K562 (cell line): ENCODE measurements at regions not wholly inside any gene's neighbourhood (a gene's known extent, or its start where the extent isn't known, plus 50 kb on each side); places are given as distances from the start of the nearest gene placed in this dataset.

Experiments used
- ATAC-seq: fragments of 200-7000 bp; cut with Tn5 transposase; 3 replicates; pipeline ENCODE4 v1.9.1; 2020; ENCODE audit warnings: moderate library complexity
- BruUV-seq: library from RNA; stranded (reverse); fragments of 400-500 nt; replicated peaks from 2 replicates; lab custom pipeline; 2021; lab: Mats Ljungman, UMichigan
- CTCF ChIA-PET: fragments of 300-600 bp; formaldehyde crosslinking; extraction: SDS; loops from one replicate; lab custom pipeline; 2021; ENCODE audit warnings: low intra/inter-chr PET ratio; lab: Yijun Ruan, JAX
- POLR2A ChIA-PET: fragments of 300-600, 350-650 bp; sonication (Branson Sonifier 250); formaldehyde crosslinking; extraction: SDS; loops from one replicate; lab custom pipeline; 2021; ENCODE audit warnings: antibody characterized with exemption, inconsistent platforms; lab: Yijun Ruan, JAX
- DNase-seq, 4 experiments: peaks; one replicate each; pipeline versions ENCODE4 v3.0.0 to v3.0.0-alpha.2; 2011 to 2018; ENCODE audit warnings: low spot score in 3 of 4, mixed read lengths in 3 of 4; ENCODE audit errors: extremely low read depth in 1 of 4
- FAIRE-seq: peaks from 2 replicates; lab custom pipeline; 2011; peaks lifted over from hg19 to GRCh38; lab: Jason Lieb, UNC
- H2AFZ ChIP-seq: 2 replicates; pipeline ENCODE4 v1.6.0; 2011; ENCODE audit warnings: low read depth, low read length, control low read depth, inconsistent platforms
- H3K27ac ChIP-seq: fragments of 200-600 bp; 3 replicates; pipeline ENCODE4 v1.8.0; 2011; ENCODE audit warnings: low read depth, mild to moderate bottlenecking, control low read depth, inconsistent platforms, low read length, moderate library complexity, mixed read lengths; ENCODE audit errors: extremely low read depth
- H3K27me3 ChIP-seq, 2 experiments: fragments of 300-600 bp in 1 of 2; 2 replicates in 1 of 2; 3 replicates in 1 of 2; pipeline versions ENCODE4 v1.6.0 to v1.8.0; 2011; ENCODE audit warnings: inconsistent platforms in 2 of 2, low read length in 2 of 2, mild to moderate bottlenecking in 1 of 2, mixed read lengths in 1 of 2, moderate library complexity in 1 of 2; ENCODE audit not compliant: control insufficient read depth in 2 of 2, insufficient read depth in 2 of 2
- H3K36me3 ChIP-seq: fragments of 300-600 bp; 3 replicates; pipeline ENCODE4 v1.8.0; 2011; ENCODE audit warnings: mild to moderate bottlenecking, low read length, inconsistent platforms; ENCODE audit not compliant: control insufficient read depth, insufficient read depth
- H3K4me1 ChIP-seq, 2 experiments: fragments of 200-600 bp in 1 of 2; replicated peaks in 1 of 2; 2 replicates in 1 of 2; 3 replicates in 1 of 2; pipeline versions ENCODE4 v1.5.1 to v1.8.0; 2011; ENCODE audit warnings: inconsistent platforms in 2 of 2, low read length in 2 of 2, mild to moderate bottlenecking in 1 of 2, mixed read lengths in 1 of 2, moderate library complexity in 1 of 2; ENCODE audit not compliant: control insufficient read depth in 2 of 2, insufficient read depth in 2 of 2
- H3K4me2 ChIP-seq: 2 replicates; pipeline ENCODE4 v1.6.1; 2011; ENCODE audit warnings: low read length, control low read depth, inconsistent platforms, mixed read lengths; ENCODE audit not compliant: insufficient read depth
- H3K4me3 ChIP-seq: fragments of 200-600 bp; sonication (generic), shearing (Covaris generic); 2 replicates; pipeline ENCODE4 v1.5.1; 2016; ENCODE audit warnings: control low read depth, inconsistent platforms
- H3K79me2 ChIP-seq: fragments of 200-600 bp; 3 replicates; pipeline ENCODE4 v1.8.0; 2011; ENCODE audit warnings: low read length, inconsistent platforms; ENCODE audit not compliant: control insufficient read depth, insufficient read depth
- H3K9ac ChIP-seq, 2 experiments: 2 replicates each; pipeline versions ENCODE4 v1.6.0 to v1.6.1; 2011; ENCODE audit warnings: low read depth in 2 of 2, low read length in 2 of 2, control low read depth in 1 of 2, inconsistent platforms in 1 of 2, mild to moderate bottlenecking in 1 of 2, mixed read lengths in 1 of 2; ENCODE audit not compliant: insufficient read depth in 1 of 2
- H3K9me1 ChIP-seq: one replicate; pipeline ENCODE4 v1.6.0; 2011; ENCODE audit warnings: inconsistent platforms, mild to moderate bottlenecking, low read length, moderate library complexity; ENCODE audit not compliant: control insufficient read depth, insufficient read depth
- H3K9me3 ChIP-seq: replicated peaks from 2 replicates; pipeline ENCODE4 v1.5.1; 2011; ENCODE audit warnings: low read depth, low read length, inconsistent platforms; ENCODE audit not compliant: control insufficient read depth, insufficient read depth
- H4K20me1 ChIP-seq: replicated peaks from 2 replicates; pipeline ENCODE4 v1.6.1; 2011; ENCODE audit warnings: low read length, inconsistent platforms, mixed read lengths; ENCODE audit not compliant: control insufficient read depth, insufficient read depth
- CBFB ChIP-seq: sonication (generic); formaldehyde crosslinking; IDR thresholded peaks from 2 replicates; pipeline ENCODE4 v1.4.0; 2020; ENCODE audit warnings: mild to moderate bottlenecking, missing genetic modification reagents
- CCAR2 ChIP-seq: fragments of 200-400 bp; formaldehyde crosslinking; IDR thresholded peaks from 2 replicates; pipeline ENCODE4 v1.6.1; 2017; ENCODE audit warnings: mild to moderate bottlenecking, low read depth, low read length
- MYNN ChIP-seq, 2 experiments: sonication (generic); formaldehyde crosslinking in 1 of 2; IDR thresholded peaks; 2 replicates each; pipeline versions ENCODE4 v1.5.0 to v1.6.1; 2016 to 2020; ENCODE audit warnings: antibody characterized with exemption in 1 of 2, missing genetic modification reagents in 1 of 2
- TSC22D4 ChIP-seq: fragments of 450-650 bp; IDR thresholded peaks from 2 replicates; pipeline ENCODE4 v1.6.1; 2016; ENCODE audit warnings: missing genetic modification characterization, missing biosample characterization, control low read depth
- ZNF232 ChIP-seq: sonication (generic); formaldehyde crosslinking; IDR thresholded peaks from 2 replicates; pipeline ENCODE4 v1.8.0; 2022; ENCODE audit warnings: mild to moderate bottlenecking, missing genetic modification reagents
- WGBS: fragments of 100-300 bp; shearing (Covaris generic); methylation state at CpG from one replicate; pipeline ENCODE4 v1.1.6; 2016; ENCODE audit warnings: low coverage, mixed read lengths; ENCODE audit not compliant: insufficient coverage; ENCODE audit errors: missing lambda C conversion rate; 5-methylcytosine and 5-hydroxymethylcytosine counted together
- in situ Hi-C: fragments of 300-500 bp; cut with MboI; formaldehyde crosslinking; loops from 4 replicates; pipeline ENCODE4 v1.15.0; 2018; ENCODE audit warnings: inconsistent platforms, mixed read lengths
- intact Hi-C: fragments of 100-400 bp; cut with micrococcal nuclease; formaldehyde crosslinking; loops from 2 replicates; pipeline ENCODE4 v1.14.2; 2022
- TF ChIP-seq, protein P1 (sequence below): sonication (generic); IDR thresholded peaks from 2 replicates; pipeline ENCODE4 v1.6.1; 2016
- TF ChIP-seq, protein P2 (sequence below): sonication (generic); formaldehyde crosslinking; IDR thresholded peaks from 2 replicates; pipeline ENCODE4 v1.8.0; 2022; ENCODE audit warnings: mild to moderate bottlenecking, missing genetic modification reagents

DNA sequence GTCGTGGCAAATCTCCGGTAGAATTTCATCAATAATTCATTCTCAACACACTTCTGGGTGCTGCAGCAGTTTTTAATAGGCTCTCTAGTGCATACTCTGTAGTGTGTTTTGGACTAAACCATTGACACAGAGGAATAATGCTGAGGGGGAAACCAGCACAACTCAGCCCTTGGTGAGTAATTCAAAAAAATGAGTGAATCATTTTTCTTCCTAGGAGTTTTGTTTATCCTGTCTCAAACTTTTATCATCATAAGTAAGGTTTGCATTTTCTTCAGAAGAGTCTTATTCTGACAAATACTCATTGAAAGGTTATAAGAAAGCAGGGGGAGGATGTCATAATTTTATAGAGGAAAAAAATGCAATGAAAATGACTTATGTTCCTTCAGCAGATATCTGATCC is 2542.7 kb downstream of the PCDH7 start (continued):
- TF ChIP-seq CBFB (CRISPR knock-in tag): no peak
- TF ChIP-seq MYNN (IDR thresholded peaks at IDR 0.05): no peak
- no peak for TF ChIP-seq MYNN (CRISPR knock-in tag; IDR thresholded peaks at IDR 0.05)

DNA sequence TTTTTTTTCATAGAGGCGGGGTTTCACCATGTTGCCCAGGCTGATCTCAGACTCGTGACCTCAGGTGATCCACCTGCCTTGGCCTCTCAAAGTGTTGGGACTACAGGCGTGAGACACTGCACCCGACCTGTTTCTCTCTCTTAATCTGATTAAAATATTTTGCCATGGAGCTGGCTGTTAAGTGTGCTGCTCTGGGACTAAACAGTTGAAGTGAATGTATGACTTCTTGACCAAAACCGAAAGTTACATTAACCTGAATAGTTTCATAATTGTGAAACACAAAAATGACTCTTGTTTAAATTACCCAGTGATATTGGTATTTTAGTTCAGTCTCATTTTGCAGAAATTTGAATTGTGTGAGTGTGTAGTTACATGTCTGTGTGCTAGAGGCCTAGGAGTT is 2548.6 kb downstream of the PCDH7 start:
- Histone ChIP-seq H3K9me3 (no peaks in the 10 kb centered on the region), H3K4me1 (no peaks in the 10 kb centered on the region), H2AFZ (no peak overlapping the region), H3K9me1 (no peaks in the 10 kb centered on the region), H4K20me1 (no peaks in the 10 kb centered on the region), H3K9ac (no peak overlapping the region), H3K79me2 (no peaks in the 10 kb centered on the region), H3K4me2 (no peak overlapping the region), H3K27ac (no peak overlapping the region), H3K36me3 (no peaks in the 10 kb centered on the region), H3K4me3 (no peak overlapping the region), H3K27me3 (no peaks in the 10 kb centered on the region)
- TF ChIP-seq TSC22D4 (tag): no peak
- TF ChIP-seq, protein P1, sequence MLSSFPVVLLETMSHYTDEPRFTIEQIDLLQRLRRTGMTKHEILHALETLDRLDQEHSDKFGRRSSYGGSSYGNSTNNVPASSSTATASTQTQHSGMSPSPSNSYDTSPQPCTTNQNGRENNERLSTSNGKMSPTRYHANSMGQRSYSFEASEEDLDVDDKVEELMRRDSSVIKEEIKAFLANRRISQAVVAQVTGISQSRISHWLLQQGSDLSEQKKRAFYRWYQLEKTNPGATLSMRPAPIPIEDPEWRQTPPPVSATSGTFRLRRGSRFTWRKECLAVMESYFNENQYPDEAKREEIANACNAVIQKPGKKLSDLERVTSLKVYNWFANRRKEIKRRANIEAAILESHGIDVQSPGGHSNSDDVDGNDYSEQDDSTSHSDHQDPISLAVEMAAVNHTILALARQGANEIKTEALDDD: no peak
- no peak for TF ChIP-seq ZNF232 (CRISPR knock-in tag)
- no peak for TF ChIP-seq CCAR2
- TF ChIP-seq, protein P2, sequence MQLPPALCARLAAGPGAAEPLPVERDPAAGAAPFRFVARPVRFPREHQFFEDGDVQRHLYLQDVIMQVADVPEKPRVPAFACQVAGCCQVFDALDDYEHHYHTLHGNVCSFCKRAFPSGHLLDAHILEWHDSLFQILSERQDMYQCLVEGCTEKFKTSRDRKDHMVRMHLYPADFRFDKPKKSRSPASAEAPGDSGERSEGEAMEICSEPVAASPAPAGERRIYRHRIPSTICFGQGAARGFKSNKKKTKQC: no peak
- WGBS: 0% methylated on average over 5 of the region's 5 CpGs
- in situ Hi-C loops (no loop called here), intact Hi-C loops (no loop called here)
- FAIRE-seq (no peak), DNase-seq (no peak), ATAC-seq (no peak)
- ChIA-PET CTCF (no interaction called here), POLR2A (no interaction called here)
- BruUV-seq: no TSS peak
